ENCODE measurements at regions not wholly inside any gene's neighbourhood (a gene's known extent, or its start where the extent isn't known, plus 50 kb on each side); places are given as distances from the start of the nearest gene placed in this dataset.
"Not testable (repeated sequence)": the region's sequence is repeated elsewhere in the genome, so short reads cannot be mapped to it uniquely, and the experiment has no call there.

DNA sequence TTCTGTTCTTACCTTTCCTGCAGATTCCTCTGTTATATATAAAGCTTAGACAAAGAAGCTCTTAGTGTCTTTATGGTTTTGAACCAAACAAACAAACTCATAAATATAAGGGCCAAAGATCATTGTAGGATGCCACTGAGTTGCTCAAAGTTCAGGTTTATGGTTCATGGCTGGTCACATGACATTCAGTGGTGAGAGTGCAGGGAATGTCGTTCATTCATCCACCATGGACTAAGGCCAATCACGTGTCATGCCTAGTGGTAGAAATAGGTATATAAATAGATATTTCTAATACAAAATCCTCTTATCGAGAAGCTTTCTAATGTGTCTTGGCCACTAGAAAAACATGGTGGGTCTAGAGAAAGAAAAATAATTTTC is 119.4 kb downstream of the GATA3 start:
- no peak for DNase-seq

DNA sequence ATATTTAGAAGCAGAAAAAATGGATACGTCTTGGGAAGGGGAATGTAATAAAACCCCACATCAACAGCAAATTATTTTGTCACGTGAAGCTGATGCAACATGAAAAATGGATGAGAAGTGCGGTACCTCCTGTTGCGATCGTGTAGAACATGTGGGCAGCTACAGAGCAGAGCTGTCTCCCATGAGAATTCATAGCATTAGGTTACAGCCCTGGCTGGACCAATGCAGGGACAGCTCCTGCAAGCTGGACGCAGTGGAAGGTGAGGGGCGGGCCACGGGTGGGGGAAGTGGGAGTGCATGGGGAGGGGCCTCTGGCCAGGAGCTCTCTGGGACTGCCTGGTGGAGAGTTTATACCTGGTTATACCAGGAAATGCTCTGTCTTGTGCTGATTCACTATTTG is 120.3 kb downstream of the GATA3 start:
- no peak for DNase-seq

DNA sequence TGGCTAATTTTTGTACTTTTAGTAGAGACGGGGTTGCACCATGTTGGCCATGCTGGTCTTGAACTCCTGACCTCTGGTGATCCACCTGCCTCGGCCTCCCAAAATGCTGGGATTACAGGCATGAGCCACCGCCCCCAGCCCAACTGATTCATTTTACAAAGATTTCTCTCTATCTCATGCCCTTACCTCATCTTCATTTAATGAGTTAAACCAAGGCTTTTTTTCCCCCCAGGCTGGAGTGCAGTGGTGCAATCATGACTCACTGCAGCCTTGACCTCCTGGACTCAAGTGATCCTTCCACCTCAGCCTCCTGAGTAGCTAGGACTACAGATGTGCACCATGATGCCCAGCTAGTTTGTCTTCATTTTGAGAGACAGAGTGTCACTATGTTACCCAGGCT is 123.0 kb downstream of the GATA3 start:
- DNase-seq = not testable (repeated sequence)

DNA sequence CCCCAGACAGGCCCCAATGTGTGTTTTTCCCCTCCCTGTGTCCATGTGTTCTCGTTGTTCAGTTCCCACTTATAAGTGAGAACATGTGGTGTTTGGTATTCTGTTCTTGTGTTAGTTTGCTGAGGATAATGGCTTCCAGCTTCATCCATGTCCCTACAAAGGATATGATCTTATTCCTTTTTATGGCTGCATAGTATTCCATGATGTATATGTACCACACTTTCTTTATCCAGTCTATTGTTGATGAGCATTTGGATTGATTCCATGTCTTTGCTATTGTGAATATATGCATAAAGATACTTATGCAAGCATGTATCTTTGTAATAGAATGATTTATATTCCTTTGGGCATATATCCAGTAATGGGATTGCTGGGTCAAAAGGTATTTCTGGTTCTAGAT is 125.3 kb downstream of the GATA3 start:
- DNase-seq = not testable (repeated sequence)

DNA sequence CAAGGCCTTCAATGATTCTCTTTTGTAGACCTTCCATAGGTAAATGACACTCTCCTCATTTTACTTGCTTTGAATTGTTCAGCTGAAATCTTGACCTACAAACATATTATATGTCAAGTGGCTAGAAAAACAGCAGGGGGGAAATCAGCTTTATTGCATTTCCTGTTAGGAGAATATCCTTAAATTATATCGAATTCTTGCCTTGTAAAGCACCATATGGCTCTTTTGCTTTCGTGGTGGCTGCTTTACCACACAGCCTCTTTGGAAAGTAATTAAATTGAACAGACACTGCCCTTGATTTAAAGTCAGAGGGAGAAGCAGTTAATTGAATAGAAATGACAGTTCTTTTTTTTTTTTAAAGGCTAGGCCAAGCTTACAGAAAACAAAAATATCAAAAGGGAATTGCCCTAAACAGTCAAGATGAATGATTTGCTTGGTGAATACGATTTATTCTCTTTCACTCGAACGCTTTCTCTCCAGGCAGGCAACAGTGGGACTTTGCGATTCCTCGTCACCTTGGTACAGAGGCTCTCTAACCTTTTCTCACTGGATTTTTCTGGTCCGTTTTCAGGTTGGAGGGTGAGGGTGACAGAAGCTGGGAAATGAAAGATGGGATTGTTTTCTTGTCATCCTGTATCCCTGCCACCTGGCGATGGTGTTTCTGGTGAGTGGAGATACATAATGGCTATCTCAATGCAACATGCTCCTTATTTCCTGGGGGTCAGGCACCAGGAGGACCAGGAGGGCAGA is 126.0 kb downstream of the GATA3 start:
- DNase-seq = no peak

DNA sequence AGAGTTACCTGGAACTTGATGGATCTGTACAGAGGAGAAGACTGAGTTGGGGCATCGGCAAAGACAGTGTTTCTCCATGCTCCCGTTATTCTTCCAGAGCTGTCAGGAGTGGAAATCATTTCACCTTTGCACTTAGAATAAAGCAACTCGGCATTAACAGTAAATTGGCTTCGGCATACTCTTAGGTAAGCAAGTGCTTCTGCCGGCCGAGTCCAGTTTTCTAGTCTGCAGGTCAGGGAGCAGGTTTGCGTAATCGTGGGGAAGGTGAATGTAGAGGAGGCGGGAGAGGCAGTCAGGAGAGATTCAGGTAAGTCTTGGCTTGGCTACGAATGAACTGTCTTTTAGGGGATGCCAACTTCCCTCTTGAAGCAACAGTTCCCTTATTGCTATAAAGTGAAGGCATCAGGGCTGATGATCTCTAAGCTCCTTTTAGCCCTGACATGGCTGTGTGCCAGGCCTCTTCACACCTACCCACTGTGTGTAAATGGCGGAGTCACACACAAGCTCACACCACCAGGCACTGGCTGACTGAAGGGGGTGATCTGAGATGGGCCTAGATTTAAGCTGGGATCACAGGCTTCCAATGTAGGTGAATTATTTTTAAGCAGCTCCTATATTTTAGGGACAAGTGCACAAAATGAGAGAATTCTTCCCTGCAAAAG is 127.1 kb downstream of the GATA3 start:
- no peak for DNase-seq

DNA sequence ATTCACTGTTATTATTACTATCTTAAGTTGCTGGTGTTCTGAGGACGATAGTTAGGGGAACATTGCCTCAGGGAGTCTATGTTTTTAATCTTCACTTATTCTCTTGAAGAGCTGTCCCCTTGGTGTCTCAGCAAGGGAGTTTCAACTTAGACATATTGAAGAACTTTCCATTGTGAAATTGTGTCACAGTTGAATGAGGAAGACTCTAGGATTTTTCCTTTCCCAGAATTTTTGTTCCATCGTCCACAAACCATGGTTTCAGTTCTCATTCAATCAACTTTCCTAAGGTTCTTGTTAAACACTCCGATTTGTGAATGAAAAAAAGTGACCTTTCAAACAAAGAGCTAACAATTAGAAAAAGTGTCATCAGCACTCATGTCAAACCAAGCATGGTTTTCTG is 128.3 kb downstream of the GATA3 start:
- DNase-seq = no peak

DNA sequence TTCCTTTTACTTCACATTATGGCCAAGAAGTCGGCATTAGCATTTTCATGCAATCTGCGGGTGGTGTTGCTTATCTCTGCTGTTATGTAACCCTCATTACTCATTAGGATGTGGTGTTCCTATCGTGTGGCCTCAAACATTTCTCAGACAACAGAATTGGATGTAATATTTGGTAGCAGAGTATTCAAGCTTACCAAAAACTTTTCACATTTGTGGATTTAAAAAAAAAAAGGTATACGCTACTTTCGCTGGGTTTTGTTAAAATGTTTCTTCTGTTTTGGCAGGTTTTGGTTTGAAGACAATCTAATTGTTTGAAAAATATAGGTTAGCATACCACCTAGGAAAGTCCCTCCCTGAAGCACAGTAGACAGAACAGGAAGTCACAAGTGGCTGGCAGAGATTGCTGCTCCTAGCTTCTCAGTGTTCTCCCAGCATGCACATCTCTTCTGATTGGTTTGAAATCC is 128.8 kb downstream of the GATA3 start:
- DNase-seq = peak; percentile 81

DNA sequence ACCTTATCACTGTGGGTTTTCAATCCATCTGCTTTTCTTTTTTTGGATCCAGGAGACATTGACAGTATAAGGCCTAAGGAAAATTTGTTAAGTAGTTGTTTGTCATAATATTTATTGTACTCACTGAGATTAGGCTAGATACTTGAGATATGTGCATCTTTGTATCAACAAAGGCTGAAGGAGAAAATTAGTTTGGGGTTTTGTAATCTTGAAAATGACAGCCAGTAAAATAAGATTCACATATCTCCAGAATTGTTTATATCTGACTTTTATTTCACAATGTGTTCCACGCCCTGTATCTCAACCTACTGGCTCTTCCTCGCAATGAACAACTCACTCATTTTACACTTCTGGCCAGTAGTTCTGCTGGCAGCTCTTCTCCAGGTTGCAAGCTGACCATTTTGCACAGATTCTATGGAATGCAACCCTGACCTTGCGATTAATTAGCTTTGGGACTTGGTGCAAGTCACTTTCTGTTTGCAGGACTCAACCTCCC is 132.7 kb downstream of the GATA3 start:
- DNase-seq = no peak

DNA sequence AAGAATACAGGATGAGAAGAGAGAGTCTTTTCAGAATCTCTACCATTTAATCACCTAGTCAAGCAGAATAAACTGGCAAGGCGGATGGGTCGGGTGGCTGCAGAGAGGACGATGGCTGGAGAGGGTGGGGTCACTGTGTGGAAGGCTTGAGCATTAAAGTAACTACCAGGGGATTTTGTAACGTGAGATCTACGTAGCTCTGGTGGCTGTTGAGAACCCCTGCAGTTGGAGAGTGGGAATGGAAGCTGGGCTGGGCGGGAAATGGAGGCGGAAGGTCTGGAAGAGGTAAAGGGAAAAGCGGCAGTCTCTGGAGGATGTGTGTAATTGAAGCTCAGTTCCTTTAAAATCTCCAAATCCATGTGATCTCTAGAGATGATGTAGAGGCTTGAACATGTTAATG is 135.0 kb downstream of the GATA3 start:
- no peak for DNase-seq

DNA sequence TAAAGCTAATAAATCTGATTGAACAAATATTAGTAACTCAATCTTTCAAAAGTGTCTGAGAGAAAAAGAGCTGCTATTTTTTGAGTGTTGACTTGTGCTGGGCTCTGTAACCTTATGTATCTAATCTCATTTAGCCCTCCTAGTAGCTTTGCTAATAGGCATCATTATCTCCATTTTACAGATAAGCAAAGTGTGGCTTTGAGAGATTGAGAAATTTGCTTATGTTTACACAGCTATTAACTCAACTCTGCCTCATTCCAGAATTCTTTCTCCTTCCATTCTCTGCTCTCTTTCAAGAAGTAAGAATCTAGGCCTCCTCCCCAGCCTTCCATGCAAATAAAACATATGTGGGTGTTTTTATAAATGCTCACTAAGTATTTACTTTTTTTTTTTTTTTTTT is 137.8 kb downstream of the GATA3 start:
- DNase-seq = no peak

DNA sequence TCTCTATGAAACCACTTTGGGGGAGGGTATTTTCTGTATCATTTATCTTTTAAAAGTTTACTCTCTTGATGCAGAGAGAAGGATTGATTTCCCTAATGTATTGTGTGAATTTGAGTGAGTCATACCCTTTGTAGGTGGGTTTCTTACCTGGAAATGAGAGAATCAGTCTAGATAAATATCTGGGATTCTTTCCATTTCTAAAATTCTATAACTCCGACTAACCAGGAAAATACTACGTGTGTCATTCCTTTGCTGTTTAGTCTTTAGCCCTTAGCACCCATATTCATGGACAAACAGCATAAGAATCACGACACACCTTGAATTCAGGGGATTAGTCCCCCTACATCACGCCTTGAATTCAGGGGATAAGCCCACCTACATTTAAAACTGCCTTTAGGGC is 139.1 kb downstream of the GATA3 start:
- DNase-seq = no peak

DNA sequence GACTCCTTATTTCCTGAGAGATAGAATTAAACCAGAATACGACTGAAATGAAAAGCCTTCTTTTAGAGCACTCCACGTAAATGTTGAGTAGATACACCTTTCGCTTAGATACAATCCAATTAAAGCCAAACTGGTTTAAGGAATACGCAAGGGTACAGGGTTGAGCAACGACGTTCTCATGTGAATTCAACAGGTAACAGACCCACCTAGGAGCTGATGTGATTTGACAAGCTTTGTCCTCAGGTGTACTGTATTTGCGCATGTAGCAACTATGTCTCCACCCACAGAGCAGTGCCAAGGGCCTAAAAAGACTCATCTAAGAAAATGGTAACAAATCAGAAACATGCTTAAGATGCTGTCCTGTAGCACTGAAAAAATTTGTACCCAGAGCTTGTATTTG is 139.6 kb downstream of the GATA3 start:
- no peak for DNase-seq

DNA sequence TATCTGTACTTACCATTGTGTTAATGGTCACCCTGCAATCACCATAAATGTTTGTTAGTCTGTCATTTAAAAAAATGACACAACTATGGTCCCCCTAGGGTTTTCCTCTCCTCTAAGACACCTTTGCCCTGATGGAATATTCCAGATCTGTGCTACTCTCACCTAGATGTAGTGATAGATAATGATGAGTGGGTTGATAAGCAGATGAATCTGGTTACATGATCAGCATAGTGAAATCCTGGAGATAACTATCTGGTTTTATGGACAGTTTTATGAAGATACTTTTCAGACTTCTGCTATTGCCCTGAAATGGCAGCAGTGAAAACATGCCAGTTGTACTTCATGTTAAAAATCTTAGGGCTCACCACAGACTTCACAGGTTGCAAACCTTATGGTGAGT is 152.4 kb downstream of the GATA3 start:
- no peak for DNase-seq

DNA sequence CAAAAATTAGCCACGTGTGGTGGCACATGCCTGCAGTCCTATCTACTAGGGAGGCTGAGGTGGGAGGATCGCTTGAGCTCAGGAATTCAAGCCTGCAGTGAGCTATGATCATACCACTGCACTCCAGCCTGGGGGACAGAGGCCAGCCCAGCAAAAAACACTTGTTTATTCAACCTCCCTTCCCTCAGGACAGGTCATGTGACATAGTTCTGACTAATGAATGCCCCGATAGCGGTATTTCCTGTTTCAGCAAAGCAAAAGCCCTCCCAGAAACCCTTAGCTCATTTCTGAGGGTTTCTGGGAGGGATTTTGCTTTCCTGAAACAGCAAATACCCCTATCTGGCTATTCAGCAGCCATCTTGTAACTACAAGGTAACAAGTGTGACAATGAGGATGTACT is 157.1 kb downstream of the GATA3 start:
- no peak for DNase-seq

DNA sequence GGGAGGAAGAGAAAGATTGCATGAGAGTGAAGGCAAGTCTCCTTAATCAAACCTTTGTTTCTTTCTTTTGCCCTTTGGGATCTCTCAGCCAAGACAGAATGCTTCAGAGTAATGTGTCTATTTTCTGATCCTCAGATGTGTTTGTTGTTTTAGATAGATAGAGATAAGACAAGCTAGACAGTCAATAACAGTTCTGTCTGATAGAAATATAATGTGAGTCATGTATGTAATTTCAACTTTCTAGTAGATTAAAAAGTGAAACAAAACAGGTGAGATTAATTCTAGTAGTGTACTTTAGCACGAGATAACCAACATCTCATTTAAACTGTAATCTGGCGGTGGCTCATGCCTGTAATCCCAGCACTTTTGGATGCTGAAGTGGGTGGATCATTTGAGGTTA is 159.2 kb downstream of the GATA3 start:
- DNase-seq = no peak

DNA sequence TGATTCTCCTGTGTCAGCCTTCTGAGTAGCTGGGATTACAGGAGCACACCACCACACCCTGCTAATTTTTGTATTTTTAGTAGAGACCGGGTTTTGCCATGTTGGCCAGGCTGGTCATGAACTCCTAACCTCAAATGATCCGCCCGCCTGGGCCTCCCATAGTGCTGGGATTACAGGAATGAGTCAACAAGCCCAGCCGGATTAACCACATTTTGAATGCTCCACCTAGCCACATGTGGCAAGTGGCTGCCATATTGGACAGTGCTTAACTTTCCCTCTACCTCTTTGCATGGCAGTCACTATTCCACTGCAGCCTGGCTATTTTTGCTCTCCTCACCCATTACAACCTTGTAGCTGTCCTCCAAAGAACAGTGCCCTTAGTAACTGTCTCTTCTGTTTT is 160.1 kb downstream of the GATA3 start:
- no peak for DNase-seq

DNA sequence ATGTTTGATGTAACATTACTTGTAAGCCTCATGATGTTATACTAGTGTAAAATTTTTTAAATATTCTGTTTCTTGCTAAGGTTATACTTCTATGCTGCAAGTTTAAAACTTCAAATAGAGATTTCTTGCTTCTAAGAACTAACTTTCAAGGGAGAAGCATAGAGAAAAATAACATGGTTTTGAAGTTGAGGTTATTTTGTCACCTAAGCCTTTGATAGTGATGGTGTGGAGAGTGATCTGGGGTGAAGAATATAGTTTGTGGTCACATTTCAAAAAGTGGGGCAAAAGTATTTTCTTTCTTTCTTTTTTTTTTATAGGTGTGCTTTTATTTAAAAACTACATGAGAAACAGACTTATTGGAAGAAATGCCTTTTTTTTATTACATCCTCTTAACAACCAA is 162.4 kb downstream of the GATA3 start:
- no peak for DNase-seq

DNA sequence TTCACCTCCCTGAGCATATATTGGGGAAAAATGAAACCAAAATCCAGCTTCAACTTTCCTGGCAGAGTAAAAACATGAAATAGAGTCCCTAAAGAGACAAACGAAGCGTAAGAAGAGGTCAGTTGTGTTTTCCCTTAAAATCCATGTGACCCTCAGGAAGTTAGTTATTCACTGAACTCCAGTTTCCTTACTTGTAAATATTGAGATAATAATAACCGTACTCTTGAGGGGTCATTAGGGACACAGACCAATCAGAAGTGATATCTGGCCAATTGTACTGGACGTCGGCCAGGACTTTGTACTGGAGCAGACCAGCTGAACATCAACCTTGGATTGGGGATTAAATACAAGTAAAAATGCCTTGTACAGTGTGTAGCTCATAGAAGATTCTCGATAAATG is 167.0 kb downstream of the GATA3 start:
- no peak for DNase-seq

DNA sequence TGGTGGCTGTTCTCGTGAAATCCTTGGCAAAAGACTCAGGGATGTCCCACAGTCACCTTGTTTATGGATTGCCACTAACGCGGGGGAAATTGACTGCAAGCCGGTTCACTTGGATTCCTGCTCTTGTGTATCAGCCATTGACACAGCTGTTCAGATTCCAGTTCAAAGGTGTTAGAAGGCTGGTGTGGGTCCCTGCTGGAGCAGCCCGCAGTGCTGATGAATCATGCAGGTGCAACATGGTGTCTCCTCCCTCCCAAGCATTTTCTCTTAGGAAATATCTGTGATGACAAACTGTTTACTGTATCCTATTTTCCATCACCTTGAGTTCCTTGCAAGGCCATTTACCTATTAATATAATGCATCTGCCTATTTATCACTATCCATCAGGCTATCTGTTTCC is 170.1 kb downstream of the GATA3 start:
- no peak for DNase-seq

DNA sequence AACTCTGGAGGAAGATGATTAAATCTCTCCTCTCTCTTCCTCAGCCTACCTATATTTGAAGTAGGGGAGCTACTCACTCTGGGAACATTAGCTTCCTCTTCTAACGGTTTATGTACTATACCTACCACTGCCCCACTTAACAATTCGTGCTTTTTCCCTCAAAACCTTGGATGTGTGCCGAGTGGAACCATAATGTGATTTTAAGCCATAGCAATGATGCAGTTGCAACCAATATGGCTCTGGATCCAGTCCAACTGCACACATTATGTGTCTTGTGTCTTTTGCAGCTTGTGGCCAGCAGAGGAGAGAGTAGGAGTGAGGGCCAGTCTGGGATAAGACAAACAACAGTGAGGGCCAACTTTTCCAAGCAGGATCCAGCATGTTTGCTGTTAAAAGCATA is 170.7 kb downstream of the GATA3 start:
- DNase-seq = no peak

DNA sequence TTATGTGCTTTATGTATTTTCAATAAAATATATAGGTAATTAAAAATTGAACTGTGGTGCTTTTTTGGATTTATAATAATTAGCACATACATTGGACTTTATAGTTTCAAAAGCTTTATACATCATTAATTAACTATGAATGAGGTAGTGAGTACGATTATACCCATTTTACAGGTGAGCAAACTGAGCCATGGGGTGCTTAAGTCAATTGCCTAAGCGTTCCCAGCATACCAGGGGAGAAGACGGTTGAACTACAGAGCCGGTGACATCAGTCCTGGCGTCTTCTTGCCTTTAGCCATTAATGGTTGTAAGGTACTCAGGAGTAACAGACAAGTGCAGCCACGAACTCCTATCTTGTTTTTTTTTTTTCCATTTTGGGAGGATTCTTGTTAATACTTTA is 172.8 kb downstream of the GATA3 start:
- DNase-seq = no peak

DNA sequence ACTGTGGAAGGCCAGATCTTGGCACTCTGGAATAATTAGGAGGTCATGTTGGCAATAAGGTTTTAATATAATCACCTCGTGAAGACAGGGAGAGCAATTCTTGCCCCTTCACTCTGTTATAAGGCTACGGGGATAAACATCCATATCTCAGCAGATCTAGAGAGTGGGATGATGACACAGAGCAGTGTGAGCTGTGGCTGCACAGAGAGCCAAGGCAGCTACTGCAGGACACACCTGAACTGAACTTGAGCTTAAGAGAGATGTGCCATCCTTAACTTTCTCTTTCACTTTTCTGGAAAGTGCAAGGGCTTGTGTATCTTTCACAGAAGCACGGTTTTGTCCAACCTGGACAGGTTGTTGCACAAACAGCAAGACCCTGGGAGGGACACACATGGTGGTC is 174.7 kb downstream of the GATA3 start:
- DNase-seq = no peak

DNA sequence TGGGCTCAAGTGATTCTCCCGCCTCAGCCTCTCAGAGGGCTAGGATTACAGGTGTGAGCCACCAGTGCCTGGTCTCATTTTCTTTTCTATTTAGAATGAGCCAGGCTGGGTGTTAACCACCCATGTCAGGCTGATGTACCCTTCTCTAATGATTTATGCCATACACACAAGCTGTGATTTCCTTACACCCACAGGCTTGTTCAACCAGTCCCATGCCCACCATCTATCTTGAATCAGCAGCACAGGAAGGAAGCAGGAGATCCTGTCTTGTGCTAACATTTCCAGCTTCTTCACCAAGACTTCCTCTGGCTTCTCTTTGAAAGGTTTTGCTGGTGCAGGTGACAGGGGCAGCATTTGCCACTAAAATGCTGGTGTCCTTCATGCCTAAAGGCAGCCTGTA is 176.4 kb downstream of the GATA3 start:
- DNase-seq = no peak

DNA sequence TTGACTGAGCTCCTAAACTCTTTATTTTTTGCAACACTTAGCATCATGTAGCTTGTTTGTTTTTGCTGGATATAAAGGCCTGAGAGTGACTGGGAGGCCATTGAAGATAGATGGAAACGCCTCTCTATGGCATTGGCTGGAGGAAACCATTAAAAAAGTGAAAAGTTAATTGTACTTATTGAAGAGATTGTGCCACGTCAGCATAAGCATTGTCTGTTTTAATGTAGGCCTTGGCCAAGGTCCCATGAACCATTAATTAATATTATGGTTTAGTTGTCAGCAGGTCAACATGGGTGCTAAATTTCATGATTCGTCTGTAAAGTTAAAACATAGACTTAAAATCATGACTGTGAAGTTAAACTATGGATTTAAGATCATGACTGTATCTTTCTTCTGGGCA is 178.6 kb downstream of the GATA3 start:
- no peak for DNase-seq

All from CD4-positive, alpha-beta T cell treated with Interleukin-17A for 1 hour (primary cell).